ENCODE measurements at regions not wholly inside any gene's neighbourhood (a gene's known extent, or its start where the extent isn't known, plus 50 kb on each side); places are given as distances from the start of the nearest gene placed in this dataset.

GRCh38 chr2:12932192-12932591 lies 215.5 kb downstream of the TRIB2 start:
- no peak for TF ChIP-seq POLR2A (IDR thresholded peaks at IDR 0.05)
- TF ChIP-seq CTCF (IDR thresholded peaks at IDR 0.05): no peak

Measured in testis (tissue), 2 donors.